Stomach (tissue), 4 donors: ENCODE measurements at regions not wholly inside any gene's neighbourhood (a gene's known extent, or its start where the extent isn't known, plus 50 kb on each side); places are given as distances from the start of the nearest gene placed in this dataset.

ENCODE experiments used
- EP300 ChIP-seq: sonication (generic); formaldehyde crosslinking; IDR thresholded peaks from one replicate; pipeline ENCODE4 v1.6.1; 2017; ENCODE audit warnings: antibody characterized with exemption
- POLR2A ChIP-seq, 4 donors: fragments of 450-650 bp; IDR thresholded peaks; one replicate each; pipeline ENCODE4 v1.6.1; 2016; ENCODE audit warnings: antibody characterized with exemption in 4 of 4, control low read depth in 2 of 4, mild to moderate bottlenecking in 1 of 4, moderate library complexity in 1 of 4
- POLR2AphosphoS5 ChIP-seq, 3 donors: sonication (generic); formaldehyde crosslinking; IDR thresholded peaks; one replicate each; pipeline ENCODE4 v1.6.1; 2016; ENCODE audit warnings: antibody characterized with exemption in 3 of 3
- TF ChIP-seq, protein P1 (sequence below), 7 experiments: fragments of 450-650 bp in 4 of 7; fragments of 200-600 bp in 3 of 7; sonication (generic) in 3 of 7; IDR thresholded peaks; one replicate each; pipeline ENCODE4 v1.5.1; 2016 to 2019; ENCODE audit warnings: antibody characterized with exemption in 7 of 7, control low read depth in 2 of 7, mild to moderate bottlenecking in 1 of 7

DNA sequence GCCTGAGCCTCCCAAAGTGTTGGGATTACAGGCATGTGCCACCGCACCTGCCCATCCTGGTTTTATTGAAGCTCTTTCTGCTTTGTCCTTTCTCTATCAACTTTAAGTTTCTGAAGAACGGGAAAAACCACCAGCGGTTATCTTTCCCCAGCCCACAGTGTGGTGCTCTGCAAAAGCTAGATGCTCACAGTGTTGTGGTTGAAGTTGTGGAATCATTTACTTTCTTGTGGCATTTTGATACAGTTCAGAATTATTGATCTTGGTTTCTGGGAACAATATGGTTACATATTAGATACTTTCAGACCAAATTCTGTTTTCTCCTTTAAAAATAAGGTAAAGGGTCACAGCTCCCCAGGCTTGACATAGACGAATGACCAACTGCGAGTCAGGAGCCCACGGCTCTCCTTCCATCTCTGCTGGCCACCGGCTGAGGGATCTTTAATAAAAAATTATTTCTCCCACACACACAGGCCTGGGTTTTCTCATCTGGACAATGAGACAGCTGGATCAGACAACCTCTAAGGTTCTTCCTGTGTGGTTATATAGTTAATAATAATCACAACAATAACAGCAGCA lies 385.3 kb downstream of the SETD4 start:
- TF ChIP-seq, protein P1, sequence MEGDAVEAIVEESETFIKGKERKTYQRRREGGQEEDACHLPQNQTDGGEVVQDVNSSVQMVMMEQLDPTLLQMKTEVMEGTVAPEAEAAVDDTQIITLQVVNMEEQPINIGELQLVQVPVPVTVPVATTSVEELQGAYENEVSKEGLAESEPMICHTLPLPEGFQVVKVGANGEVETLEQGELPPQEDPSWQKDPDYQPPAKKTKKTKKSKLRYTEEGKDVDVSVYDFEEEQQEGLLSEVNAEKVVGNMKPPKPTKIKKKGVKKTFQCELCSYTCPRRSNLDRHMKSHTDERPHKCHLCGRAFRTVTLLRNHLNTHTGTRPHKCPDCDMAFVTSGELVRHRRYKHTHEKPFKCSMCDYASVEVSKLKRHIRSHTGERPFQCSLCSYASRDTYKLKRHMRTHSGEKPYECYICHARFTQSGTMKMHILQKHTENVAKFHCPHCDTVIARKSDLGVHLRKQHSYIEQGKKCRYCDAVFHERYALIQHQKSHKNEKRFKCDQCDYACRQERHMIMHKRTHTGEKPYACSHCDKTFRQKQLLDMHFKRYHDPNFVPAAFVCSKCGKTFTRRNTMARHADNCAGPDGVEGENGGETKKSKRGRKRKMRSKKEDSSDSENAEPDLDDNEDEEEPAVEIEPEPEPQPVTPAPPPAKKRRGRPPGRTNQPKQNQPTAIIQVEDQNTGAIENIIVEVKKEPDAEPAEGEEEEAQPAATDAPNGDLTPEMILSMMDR (IDR thresholded peaks at IDR 0.05) = no peak
- TF ChIP-seq EP300 = no peak
- TF ChIP-seq POLR2AphosphoS5 (IDR thresholded peaks at IDR 0.05) = no peak
- TF ChIP-seq POLR2A (IDR thresholded peaks at IDR 0.05) = no peak
